ENCODE measurements at regions not wholly inside any gene's neighbourhood (a gene's known extent, or its start where the extent isn't known, plus 50 kb on each side); places are given as distances from the start of the nearest gene placed in this dataset.

DNA sequence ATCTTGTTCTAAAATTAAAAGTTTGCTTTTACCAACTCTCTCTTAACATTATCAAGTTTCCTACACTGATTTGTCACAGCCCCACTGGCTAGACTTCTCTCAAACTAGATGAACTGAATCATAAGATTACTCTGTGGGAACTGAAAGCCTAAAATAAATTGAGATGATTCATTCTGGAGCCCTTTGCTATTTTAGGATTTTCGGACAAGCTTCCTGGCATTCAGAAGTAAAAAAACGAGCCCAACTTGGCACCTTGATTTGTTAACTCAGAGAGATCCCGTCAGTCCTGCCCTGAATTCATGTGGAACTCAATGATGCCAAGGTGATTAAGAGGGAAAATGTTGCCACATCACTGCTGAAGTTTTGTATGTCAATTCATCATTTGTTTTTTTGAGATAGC, 122.0 kb upstream of the NRSN1 start:
- POLR2A ChIA-PET, result no interaction called here
- no peaks in the 10 kb centered on the region for H3K4me1 Mint-ChIP-seq
- H3K27me3 Mint-ChIP-seq, result no peaks in the 10 kb centered on the region
- no peaks in the 10 kb centered on the region for H3K36me3 Mint-ChIP-seq (ENCODE audit: low read depth)
- CTCF ChIA-PET, result no interaction called here
- H3K4me3 Mint-ChIP-seq, result no peak overlapping the region
- no peak for DNase-seq
- H3K27ac Mint-ChIP-seq, result no peak overlapping the region
- no peaks in the 10 kb centered on the region for H3K9me3 Mint-ChIP-seq (ENCODE audit: low read depth)
- no peak for ATAC-seq
- intact Hi-C loops (cut with DNase I, micrococcal nuclease), result no loop called here

DNA sequence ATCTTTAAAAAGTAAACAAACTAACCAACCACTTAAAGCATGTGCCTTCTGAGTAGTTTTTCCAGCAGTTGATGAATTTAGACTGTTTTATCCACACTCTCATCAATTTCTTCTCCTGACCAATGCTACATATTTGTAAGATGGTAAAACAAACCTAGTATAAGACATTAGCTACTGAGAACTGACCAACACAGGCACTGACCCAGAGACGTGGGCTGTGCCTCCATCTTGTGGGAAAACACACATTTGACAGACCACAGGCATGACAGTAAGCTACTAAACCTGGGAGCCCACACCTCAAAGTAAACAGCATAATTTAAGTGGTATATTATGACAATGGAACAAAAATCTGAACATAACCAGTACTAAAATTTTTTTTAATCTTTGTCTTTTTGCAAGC, 121.4 kb upstream of the NRSN1 start:
- POLR2A ChIA-PET, result no interaction called here
- no peaks in the 10 kb centered on the region for H3K27me3 Mint-ChIP-seq
- DNase-seq, result no peak
- no peak overlapping the region for H3K4me3 Mint-ChIP-seq
- CTCF ChIA-PET, result no interaction called here
- no peak for ATAC-seq
- intact Hi-C loops (cut with DNase I, micrococcal nuclease), result no loop called here
- no peaks in the 10 kb centered on the region for H3K9me3 Mint-ChIP-seq (ENCODE audit: low read depth)
- H3K4me1 Mint-ChIP-seq, result no peaks in the 10 kb centered on the region
- H3K36me3 Mint-ChIP-seq (ENCODE audit: low read depth), result no peaks in the 10 kb centered on the region
- no peak overlapping the region for H3K27ac Mint-ChIP-seq

DNA sequence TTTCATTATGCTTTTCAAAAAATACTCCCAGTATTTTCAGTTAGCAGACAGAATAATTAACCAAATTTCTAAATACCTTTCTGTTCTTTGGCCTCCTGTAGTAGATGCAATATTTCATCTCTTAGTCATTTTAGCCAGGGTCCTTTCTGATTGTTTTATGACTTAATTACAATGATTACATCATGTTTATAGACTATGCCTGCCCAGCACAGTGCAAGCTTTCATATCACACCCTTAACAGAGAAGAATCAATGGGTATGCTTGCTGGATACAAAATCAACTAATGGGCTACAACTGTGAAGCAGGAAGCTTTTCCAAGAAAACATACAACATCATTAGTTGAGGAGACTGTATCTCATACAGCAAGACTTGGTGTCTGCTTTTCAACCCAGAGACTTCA, 119.8 kb upstream of the NRSN1 start:
- Mint-ChIP-seq H3K4me3 (no peak overlapping the region), H3K4me1 (no peaks in the 10 kb centered on the region), H3K27me3 (peaks cover 1% of the 10 kb centered on the region), H3K36me3 (ENCODE audit: low read depth) (no peaks in the 10 kb centered on the region), H3K9me3 (ENCODE audit: low read depth) (no peaks in the 10 kb centered on the region), H3K27ac (no peak overlapping the region)
- ATAC-seq (no peak), DNase-seq (no peak)
- POLR2A ChIA-PET, result no interaction called here
- CTCF ChIA-PET, result no interaction called here
- intact Hi-C loops (cut with DNase I, micrococcal nuclease), result no loop called here

- H3K36me3 Mint-ChIP-seq (ENCODE audit: low read depth), result no peaks in the 10 kb centered on the region
- ChIA-PET POLR2A (no interaction called here), CTCF (interaction anchor here (1.4 kb wide), 1 partner anchor 24 kb away, joined by 3 read pairs; no protein-coding TSS in a partner anchor)
- ATAC-seq (no peak), DNase-seq (no peak)
- H3K4me3 Mint-ChIP-seq, result no peak overlapping the region
- H3K4me1 Mint-ChIP-seq, result no peaks in the 10 kb centered on the region
- no peak overlapping the region for H3K27ac Mint-ChIP-seq
- intact Hi-C loops (cut with DNase I, micrococcal nuclease), result no loop called here
- peaks cover 2% of the 10 kb centered on the region for H3K27me3 Mint-ChIP-seq
- H3K9me3 Mint-ChIP-seq (ENCODE audit: low read depth), result peaks cover 4% of the 10 kb centered on the region
Measured at GRCh38 chr6:24009319-24009718, 116.7 kb upstream of the NRSN1 start.

DNA sequence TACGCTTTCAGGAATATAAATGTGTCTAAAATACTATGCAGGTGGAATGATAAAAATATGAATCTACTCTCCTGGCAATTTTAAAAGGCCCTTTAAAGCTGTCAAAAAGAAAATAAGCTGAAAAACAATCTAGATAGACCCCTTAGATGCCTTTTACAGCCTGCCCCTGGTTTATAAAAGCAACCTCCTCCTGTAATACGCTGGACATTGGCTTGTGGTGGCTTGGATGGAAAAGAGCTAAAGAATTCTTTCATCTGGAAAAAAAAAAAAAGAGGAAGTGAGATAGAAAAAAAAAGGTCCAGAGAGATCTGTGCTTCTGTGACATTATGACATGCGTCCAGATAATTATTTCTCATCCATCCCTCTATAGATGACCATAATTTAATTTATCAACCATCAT, 115.9 kb upstream of the NRSN1 start:
- intact Hi-C loops (cut with DNase I, micrococcal nuclease), result no loop called here
- H3K9me3 Mint-ChIP-seq (ENCODE audit: low read depth), result peaks cover 4% of the 10 kb centered on the region
- H3K36me3 Mint-ChIP-seq (ENCODE audit: low read depth), result no peaks in the 10 kb centered on the region
- no peak for ATAC-seq
- no peaks in the 10 kb centered on the region for H3K4me1 Mint-ChIP-seq
- DNase-seq, result no peak
- H3K27me3 Mint-ChIP-seq, result peaks cover 2% of the 10 kb centered on the region
- no peak overlapping the region for H3K4me3 Mint-ChIP-seq
- H3K27ac Mint-ChIP-seq, result no peak overlapping the region
- CTCF ChIA-PET, result interaction anchor here (1.4 kb wide), 1 partner anchor 23 kb away, joined by 3 read pairs; no protein-coding TSS in a partner anchor
- POLR2A ChIA-PET, result no interaction called here

DNA sequence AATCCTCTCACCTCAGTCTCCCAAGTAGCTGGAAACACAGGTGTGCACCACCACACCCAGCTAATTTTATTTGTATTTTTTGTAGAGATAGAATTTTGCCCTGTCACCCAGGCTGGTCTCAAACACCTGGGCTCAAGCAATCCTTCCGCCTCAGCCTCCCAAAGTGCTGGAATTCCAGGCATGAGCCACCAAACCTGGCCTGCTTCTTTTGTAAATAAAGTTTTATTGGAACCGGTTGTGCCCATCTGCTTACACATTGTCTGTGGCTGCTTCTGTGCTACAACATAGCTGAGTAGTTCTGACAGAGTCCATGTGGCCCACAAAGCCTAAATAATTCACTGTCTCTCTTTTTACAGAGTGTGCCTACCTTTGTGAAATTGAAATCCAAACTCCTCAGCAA, 109.7 kb upstream of the NRSN1 start:
- POLR2A ChIA-PET, result no interaction called here
- intact Hi-C loops (cut with DNase I, micrococcal nuclease), result no loop called here

GRCh38 chr6:24016857-24017256, 109.2 kb upstream of the NRSN1 start:
- Mint-ChIP-seq H3K27me3 (no peaks in the 10 kb centered on the region), H3K4me1 (no peaks in the 10 kb centered on the region), H3K9me3 (ENCODE audit: low read depth) (peaks cover 7% of the 10 kb centered on the region), H3K27ac (no peak overlapping the region), H3K4me3 (no peak overlapping the region), H3K36me3 (ENCODE audit: low read depth) (no peaks in the 10 kb centered on the region)
- no peak for DNase-seq
- intact Hi-C loops (cut with DNase I, micrococcal nuclease), result no loop called here
- ChIA-PET CTCF (no interaction called here), POLR2A (no interaction called here)
- ATAC-seq, result no peak

More for the DNA sequence above, 109.7 kb upstream of the NRSN1 start:
- peaks cover 7% of the 10 kb centered on the region for H3K9me3 Mint-ChIP-seq (ENCODE audit: low read depth)
- no peak for DNase-seq
- no peaks in the 10 kb centered on the region for H3K27me3 Mint-ChIP-seq
- H3K4me3 Mint-ChIP-seq, result no peak overlapping the region
- H3K4me1 Mint-ChIP-seq, result no peaks in the 10 kb centered on the region
- CTCF ChIA-PET, result no interaction called here
- no peak for ATAC-seq
- H3K36me3 Mint-ChIP-seq (ENCODE audit: low read depth), result no peaks in the 10 kb centered on the region
- H3K27ac Mint-ChIP-seq, result no peak overlapping the region

- no peak for DNase-seq
- H3K27ac Mint-ChIP-seq, result no peak overlapping the region
- ChIA-PET POLR2A (no interaction called here), CTCF (no interaction called here)
- no peak for ATAC-seq
- H3K9me3 Mint-ChIP-seq (ENCODE audit: low read depth), result peaks cover 3% of the 10 kb centered on the region
- no peaks in the 10 kb centered on the region for H3K4me1 Mint-ChIP-seq
- H3K36me3 Mint-ChIP-seq (ENCODE audit: low read depth), result no peaks in the 10 kb centered on the region
- H3K4me3 Mint-ChIP-seq, result no peak overlapping the region
- peaks cover 3% of the 10 kb centered on the region for H3K27me3 Mint-ChIP-seq
- intact Hi-C loops (cut with DNase I, micrococcal nuclease), result no loop called here
Measured at GRCh38 chr6:24019393-24019792, 106.6 kb upstream of the NRSN1 start.

- no peaks in the 10 kb centered on the region for H3K36me3 Mint-ChIP-seq (ENCODE audit: low read depth)
- CTCF ChIA-PET, result no interaction called here
- intact Hi-C loops (cut with DNase I, micrococcal nuclease), result no loop called here
- no peak overlapping the region for H3K4me3 Mint-ChIP-seq
- H3K9me3 Mint-ChIP-seq (ENCODE audit: low read depth), result peaks cover 3% of the 10 kb centered on the region
- peaks cover 3% of the 10 kb centered on the region for H3K27me3 Mint-ChIP-seq
- POLR2A ChIA-PET, result no interaction called here
- no peak overlapping the region for H3K27ac Mint-ChIP-seq
- DNase-seq, result no peak
- no peaks in the 10 kb centered on the region for H3K4me1 Mint-ChIP-seq
- ATAC-seq, result no peak
Measured at GRCh38 chr6:24019830-24020229, 106.2 kb upstream of the NRSN1 start.

- Mint-ChIP-seq H3K27ac (no peak overlapping the region), H3K4me1 (no peaks in the 10 kb centered on the region), H3K27me3 (peaks cover 3% of the 10 kb centered on the region), H3K36me3 (ENCODE audit: low read depth) (no peaks in the 10 kb centered on the region), H3K4me3 (no peak overlapping the region), H3K9me3 (ENCODE audit: low read depth) (peaks cover 10% of the 10 kb centered on the region)
- DNase-seq, result no peak
- no peak for ATAC-seq
- POLR2A ChIA-PET, result no interaction called here
- intact Hi-C loops (cut with DNase I, micrococcal nuclease), result no loop called here
- CTCF ChIA-PET, result no interaction called here
Measured at GRCh38 chr6:24026050-24026449, 100.0 kb upstream of the NRSN1 start.

GRCh38 chr6:24031496-24031895, 94.5 kb upstream of the NRSN1 start:
- Mint-ChIP-seq H3K36me3 (ENCODE audit: low read depth) (no peaks in the 10 kb centered on the region), H3K4me3 (no peak overlapping the region), H3K27me3 (no peaks in the 10 kb centered on the region), H3K27ac (no peak overlapping the region), H3K4me1 (no peaks in the 10 kb centered on the region), H3K9me3 (ENCODE audit: low read depth) (peaks cover 12% of the 10 kb centered on the region)
- ChIA-PET CTCF (no interaction called here), POLR2A (no interaction called here)
- no peak for ATAC-seq
- intact Hi-C loops (cut with DNase I, micrococcal nuclease), result loop anchor here in 1 of 2 experiments (10.0 kb wide), 1 partner anchor 57 kb away; no protein-coding TSS in a partner anchor
- DNase-seq, result no peak

- Mint-ChIP-seq H3K4me3 (no peak overlapping the region), H3K9me3 (ENCODE audit: low read depth) (peaks cover 10% of the 10 kb centered on the region), H3K4me1 (no peaks in the 10 kb centered on the region), H3K27ac (no peak overlapping the region), H3K27me3 (no peaks in the 10 kb centered on the region), H3K36me3 (ENCODE audit: low read depth) (no peaks in the 10 kb centered on the region)
- DNase-seq (no peak), ATAC-seq (no peak)
- intact Hi-C loops (cut with DNase I, micrococcal nuclease), result loop anchor here in 1 of 2 experiments (10.0 kb wide), 1 partner anchor 58 kb away; no protein-coding TSS in a partner anchor
- POLR2A ChIA-PET, result interaction anchor here (0.5 kb wide), 1 partner anchor 27 kb away, joined by 3 read pairs; no protein-coding TSS in a partner anchor
- CTCF ChIA-PET, result interaction anchor here (0.7 kb wide), 1 partner anchor 24 kb away, joined by 3 read pairs; no protein-coding TSS in a partner anchor
Measured at GRCh38 chr6:24032896-24033688, 92.9 kb upstream of the NRSN1 start.

Measured in activated CD4-positive, alpha-beta T cell treated with anti-CD3 and anti-CD28 coated beads for 36 hours (primary cell).